HG03108 (cell line): ENCODE measurements at regions not wholly inside any gene's neighbourhood (a gene's known extent, or its start where the extent isn't known, plus 50 kb on each side); places are given as distances from the start of the nearest gene placed in this dataset.

Source experiments
- ATAC-seq: cut with Tn5 transposase; IDR thresholded peaks from one replicate; pipeline ENCODE4 v1.9.1; 2021; ENCODE audit warnings: moderate library complexity; ENCODE audit not compliant: unreplicated experiment

- no peak for ATAC-seq
Measured at GRCh38 chr9:129350143-129350935, 172.3 kb upstream of the IER5L start.

- no peak for ATAC-seq
Measured at GRCh38 chr9:129349665-129349947, 171.5 kb upstream of the IER5L start.

GRCh38 chr9:129348890-129349664, 171.0 kb upstream of the IER5L start:
- ATAC-seq, result no peak

- no peak for ATAC-seq
Measured at GRCh38 chr9:129347316-129348120, 169.5 kb upstream of the IER5L start.

- ATAC-seq, result no peak
Measured at GRCh38 chr9:129346046-129346445, 168.0 kb upstream of the IER5L start.

GRCh38 chr9:129344641-129345495, 166.8 kb upstream of the IER5L start:
- ATAC-seq, result no peak

- ATAC-seq, result no peak
Measured at GRCh38 chr9:129343424-129344375, 165.6 kb upstream of the IER5L start.

GRCh38 chr9:129342591-129343423, 164.7 kb upstream of the IER5L start:
- no peak for ATAC-seq

GRCh38 chr9:129341987-129342348, 163.9 kb upstream of the IER5L start:
- ATAC-seq, result no peak

- ATAC-seq, result no peak
Measured at GRCh38 chr9:129341171-129341986, 163.3 kb upstream of the IER5L start.

- no peak for ATAC-seq
Measured at GRCh38 chr9:129340427-129341170, 162.5 kb upstream of the IER5L start.

- ATAC-seq, result no peak
Measured at GRCh38 chr9:129339539-129340157, 161.6 kb upstream of the IER5L start.

- ATAC-seq, result no peak
Measured at GRCh38 chr9:129338724-129339430, 160.8 kb upstream of the IER5L start.

- ATAC-seq, result no peak
Measured at GRCh38 chr9:129337336-129338140, 159.5 kb upstream of the IER5L start.

- ATAC-seq, result no peak
Measured at GRCh38 chr9:129336601-129337331, 158.7 kb upstream of the IER5L start.
